H1 (cell line): ENCODE measurements at regions not wholly inside any gene's neighbourhood (a gene's known extent, or its start where the extent isn't known, plus 50 kb on each side); places are given as distances from the start of the nearest gene placed in this dataset.

Source experiments
- CTCF ChIA-PET: fragments of 300-600 bp; sonication (Branson Sonifier 250); formaldehyde crosslinking; loops from one replicate; lab custom pipeline; 2021; ENCODE audit not compliant: partially characterized antibody; lab: Charles Lee
- POLR2A ChIA-PET: fragments of 300-600 bp; sonication (Branson Sonifier 250); formaldehyde crosslinking; loops from one replicate; lab custom pipeline; 2021; ENCODE audit warnings: inconsistent platforms; ENCODE audit not compliant: partially characterized antibody; lab: Charles Lee
- DNase-seq, 2 experiments: peaks; one replicate each; pipeline versions ENCODE4 v3.0.0 to v3.0.0-alpha.2; 2010 to 2022; ENCODE audit warnings: low spot score in 2 of 2, low read depth in 1 of 2, mixed read lengths in 1 of 2
- FAIRE-seq: peaks from 2 replicates; lab custom pipeline; 2011; peaks lifted over from hg19 to GRCh38; lab: Jason Lieb, UNC
- H2AFZ ChIP-seq: 2 replicates; pipeline ENCODE4 v1.8.1; 2012; ENCODE audit warnings: low read length, inconsistent platforms
- H2AK5ac ChIP-seq: 2 replicates; pipeline ENCODE4 v1.6.1; 2013; ENCODE audit warnings: low read depth, low read length
- H2BK120ac ChIP-seq: replicated peaks from 2 replicates; pipeline ENCODE3; 2013; ENCODE audit warnings: low read depth, low read length, inconsistent platforms
- H2BK12ac ChIP-seq: 2 replicates; pipeline ENCODE4 v1.6.1; 2013; ENCODE audit warnings: low read depth, low read length
- H2BK15ac ChIP-seq: 2 replicates; pipeline ENCODE4 v1.6.1; 2013; ENCODE audit warnings: low read length
- H2BK20ac ChIP-seq: 2 replicates; pipeline ENCODE4 v1.6.1; 2013; ENCODE audit warnings: low read length
- H2BK5ac ChIP-seq: 2 replicates; pipeline ENCODE4 v1.6.1; 2013; ENCODE audit warnings: low read depth, low read length
- H3K14ac ChIP-seq: 2 replicates; pipeline ENCODE4 v1.6.1; 2013; ENCODE audit warnings: inconsistent platforms; ENCODE audit not compliant: insufficient read length
- H3K18ac ChIP-seq: 2 replicates; pipeline ENCODE4 v1.6.1; 2013; ENCODE audit warnings: low read length; ENCODE audit errors: extremely low read depth
- H3K23ac ChIP-seq: 2 replicates; pipeline ENCODE4 v1.6.1; 2013; ENCODE audit warnings: inconsistent platforms; ENCODE audit not compliant: insufficient read length
- H3K23me2 ChIP-seq: 2 replicates; pipeline ENCODE4 v1.6.1; 2013; ENCODE audit warnings: low read depth, low read length
- H3K27ac ChIP-seq: 2 replicates; pipeline ENCODE4 v1.6.1; 2011; ENCODE audit warnings: low read depth, low read length, inconsistent platforms
- H3K27me3 ChIP-seq, 4 experiments: replicated peaks in 1 of 4; 1 replicate in 1 of 4; 2 replicates in 3 of 4; pipeline versions ENCODE4 v1.6.1 to v1.8.1; 2011 to 2013; ENCODE audit warnings: low read length in 3 of 4, mild to moderate bottlenecking in 3 of 4, inconsistent platforms in 2 of 4, mixed read lengths in 2 of 4, moderate library complexity in 1 of 4; ENCODE audit not compliant: control insufficient read depth in 3 of 4, insufficient read depth in 3 of 4; ENCODE audit errors: extremely low read depth in 1 of 4
- H3K36me3 ChIP-seq, 4 experiments: 2 replicates each; pipeline versions ENCODE4 v1.6.1 to v1.8.1; 2011 to 2013; ENCODE audit warnings: mild to moderate bottlenecking in 4 of 4, low read length in 3 of 4, moderate library complexity in 2 of 4, control low read depth in 1 of 4, inconsistent platforms in 1 of 4; ENCODE audit not compliant: insufficient read depth in 4 of 4, control insufficient read depth in 2 of 4
- H3K4ac ChIP-seq: replicated peaks from 2 replicates; pipeline ENCODE3; 2013; ENCODE audit warnings: low read length, low read depth, mixed read lengths, inconsistent platforms; ENCODE audit not compliant: insufficient read length
- H3K4me1 ChIP-seq, 4 experiments: replicated peaks in 1 of 4; 1 replicate in 1 of 4; 2 replicates in 3 of 4; pipeline versions ENCODE4 v1.6.1 to v1.8.1; 2011 to 2013; ENCODE audit warnings: low read length in 3 of 4, inconsistent platforms in 2 of 4, mixed read lengths in 1 of 4; ENCODE audit not compliant: insufficient read depth in 4 of 4, control insufficient read depth in 3 of 4
- H3K4me2 ChIP-seq, 2 experiments: 2 replicates each; pipeline versions ENCODE4 v1.6.1 to v1.8.1; 2011 to 2013; ENCODE audit warnings: low read depth in 2 of 2, low read length in 2 of 2, control low read depth in 1 of 2, inconsistent platforms in 1 of 2, mild to moderate bottlenecking in 1 of 2; ENCODE audit not compliant: insufficient read depth in 1 of 2
- H3K4me3 ChIP-seq, 4 experiments: fragments of 200-600, 300-600 bp in 1 of 4; sonication (generic), shearing (Covaris generic), sonication (Bioruptor Twin) in 1 of 4; 2 replicates each; pipeline versions ENCODE4 v1.5.1 to v1.8.1; 2011 to 2016; ENCODE audit warnings: low read length in 4 of 4, low read depth in 3 of 4, control low read depth in 2 of 4, inconsistent platforms in 2 of 4, mild to moderate bottlenecking in 2 of 4, mixed read lengths in 1 of 4, moderate library complexity in 1 of 4; ENCODE audit not compliant: insufficient read depth in 2 of 4; ENCODE audit errors: extremely low read depth in 1 of 4
- H3K56ac ChIP-seq: replicated peaks from 2 replicates; pipeline ENCODE3; 2013; ENCODE audit warnings: low read depth, mild to moderate bottlenecking, mixed read lengths, low read length, inconsistent platforms; ENCODE audit not compliant: insufficient read length
- H3K79me1 ChIP-seq: 2 replicates; pipeline ENCODE4 v1.6.1; 2013; ENCODE audit warnings: low read depth, low read length, control low read depth
- H3K79me2 ChIP-seq, 2 experiments: 2 replicates each; pipeline versions ENCODE4 v1.6.1 to v1.8.1; 2012 to 2013; ENCODE audit warnings: low read length in 2 of 2, mild to moderate bottlenecking in 2 of 2, inconsistent platforms in 1 of 2; ENCODE audit not compliant: insufficient read depth in 2 of 2, control insufficient read depth in 1 of 2
- H3K9ac ChIP-seq, 4 experiments: replicated peaks in 1 of 4; 1 replicate in 1 of 4; 2 replicates in 3 of 4; pipeline versions ENCODE4 v1.6.1 to v1.8.1; 2011 to 2013; ENCODE audit warnings: low read depth in 3 of 4, low read length in 3 of 4, control low read depth in 2 of 4, mild to moderate bottlenecking in 2 of 4, moderate library complexity in 2 of 4, inconsistent platforms in 1 of 4; ENCODE audit errors: extremely low read depth in 1 of 4
- H3K9me3 ChIP-seq, 2 experiments: 2 replicates each; pipeline versions ENCODE4 v1.6.1 to v1.8.1; 2012 to 2013; ENCODE audit warnings: mild to moderate bottlenecking in 2 of 2, moderate library complexity in 2 of 2, control low read depth in 1 of 2, inconsistent platforms in 1 of 2, low read depth in 1 of 2, low read length in 1 of 2, mixed read lengths in 1 of 2; ENCODE audit not compliant: insufficient read depth in 2 of 2
- H4K20me1 ChIP-seq, 2 experiments: replicated peaks in 1 of 2; 2 replicates each; pipeline versions ENCODE3 to v1.8.1; 2011 to 2013; ENCODE audit warnings: inconsistent platforms in 2 of 2, low read length in 2 of 2, mild to moderate bottlenecking in 1 of 2; ENCODE audit not compliant: insufficient read depth in 2 of 2, control insufficient read depth in 1 of 2
- H4K5ac ChIP-seq: 2 replicates; pipeline ENCODE4 v1.6.1; 2013; ENCODE audit warnings: low read length, low read depth, mixed read lengths, inconsistent platforms; ENCODE audit not compliant: insufficient read length
- H4K8ac ChIP-seq: 2 replicates; pipeline ENCODE4 v1.8.0; 2013; ENCODE audit warnings: mild to moderate bottlenecking, moderate library complexity, low read length, inconsistent platforms; ENCODE audit not compliant: insufficient read depth; ENCODE audit errors: extremely low read depth
- H4K91ac ChIP-seq: replicated peaks from 2 replicates; pipeline ENCODE3; 2013; ENCODE audit warnings: low read length, mixed read lengths, inconsistent platforms; ENCODE audit not compliant: insufficient read length
- BCL11A ChIP-seq, 2 experiments: IDR thresholded peaks; one replicate each; pipeline ENCODE4 v1.6.1; 2011; ENCODE audit warnings: low read depth in 2 of 2, low read length in 2 of 2, mild to moderate bottlenecking in 2 of 2
- CEBPB ChIP-seq: IDR thresholded peaks from 2 replicates; pipeline ENCODE4 v1.6.1; 2012; ENCODE audit warnings: low read depth, low read length
- CHD2 ChIP-seq: IDR thresholded peaks from 2 replicates; pipeline ENCODE4 v1.6.1; 2012; ENCODE audit warnings: low read length, improper control_type of control experiment
- E2F6 ChIP-seq: IDR thresholded peaks from 2 replicates; pipeline ENCODE4 v1.6.1; 2012; ENCODE audit warnings: inconsistent platforms
- EZH2 ChIP-seq: fragments of 200-600 bp; sonication (generic); IDR thresholded peaks from 2 replicates; pipeline ENCODE4 v1.7.1; 2012; ENCODE audit warnings: low read depth, mild to moderate bottlenecking, moderate library complexity, low read length, inconsistent platforms; ENCODE audit not compliant: severe bottlenecking
- FOSL1 ChIP-seq: IDR thresholded peaks from 2 replicates; pipeline ENCODE4 v1.6.1; 2011; ENCODE audit warnings: mild to moderate bottlenecking, low read depth, low read length, moderate library complexity; ENCODE audit not compliant: insufficient read depth
- KDM1A ChIP-seq: fragments of 200-600, 300-600 bp; sonication (generic); IDR thresholded peaks from 2 replicates; pipeline ENCODE4 v1.7.1; 2016; ENCODE audit warnings: mild to moderate bottlenecking, low read length, borderline replicate concordance
- NANOG ChIP-seq: IDR thresholded peaks from 2 replicates; pipeline ENCODE4 v1.6.1; 2011; ENCODE audit warnings: low read length, low read depth, mild to moderate bottlenecking, inconsistent platforms; ENCODE audit not compliant: insufficient read depth, poor library complexity, severe bottlenecking
- SIN3A ChIP-seq, 2 experiments: IDR thresholded peaks in 1 of 2; conservative IDR thresholded peaks in 1 of 2; 2 replicates each; pipeline ENCODE4 v1.6.1; 2011 to 2012; ENCODE audit warnings: low read length in 2 of 2, improper control_type of control experiment in 1 of 2, low read depth in 1 of 2, mild to moderate bottlenecking in 1 of 2
- SIRT6 ChIP-seq: IDR thresholded peaks from one replicate; pipeline ENCODE4 v1.7.1; 2012; ENCODE audit warnings: low read length, inconsistent platforms
- SP4 ChIP-seq: IDR thresholded peaks from 2 replicates; pipeline ENCODE4 v1.6.1; 2012; ENCODE audit warnings: low read length, inconsistent platforms
- TAF1 ChIP-seq: IDR thresholded peaks from 2 replicates; pipeline ENCODE4 v1.6.1; 2011; ENCODE audit warnings: mild to moderate bottlenecking, low read depth, low read length
- WGBS, 2 experiments: shearing (Covaris generic) in 1 of 2; methylation state at CpG; one replicate each; pipeline versions ENCODE4 v1.1.6 to v1.1.7; 2013 to 2015; ENCODE audit warnings: low lambda C conversion rate in 2 of 2, mixed read lengths in 2 of 2, inconsistent platforms in 1 of 2, low coverage in 1 of 2, missing lambda C conversion rate in 1 of 2; ENCODE audit not compliant: insufficient replicate concordance in 2 of 2, insufficient coverage in 1 of 2, insufficient read length in 1 of 2; ENCODE audit errors: extremely low coverage in 1 of 2, missing lambda C conversion rate in 1 of 2; 5-methylcytosine and 5-hydroxymethylcytosine counted together

- H3K23me2 ChIP-seq: no peaks in the 10 kb centered on the region
- no peak overlapping the region for H2BK15ac ChIP-seq
- DNase-seq (no peak), FAIRE-seq (no peak)
- no peak overlapping the region for H2BK20ac ChIP-seq
- H2AK5ac ChIP-seq: no peak overlapping the region
- H3K14ac ChIP-seq: no peak overlapping the region
- H3K4ac ChIP-seq: no peak overlapping the region
- no peak overlapping the region for H3K27ac ChIP-seq
- no peak overlapping the region for H2BK12ac ChIP-seq
- no peaks in the 10 kb centered on the region for H3K36me3 ChIP-seq
- no peak overlapping the region for H4K5ac ChIP-seq
- H3K23ac ChIP-seq: no peak overlapping the region
- no peaks in the 10 kb centered on the region for H4K20me1 ChIP-seq
- POLR2A ChIA-PET: interaction anchor here (0.7 kb wide), 1 partner anchor 9 kb away, joined by 4 read pairs; no protein-coding TSS in a partner anchor
- WGBS, 2 experiments: 94% methylated on average over 2 of the region's 2 CpGs; no CpG with 5 or more reads in 1 of the 2 experiments
- peaks cover 0 to 4% (median 0%) of the 10 kb centered on the region in 4 experiments; a peak in 1 of 7 replicates for H3K4me1 ChIP-seq
- H3K4me3 ChIP-seq: no peak overlapping the region
- H2AFZ ChIP-seq: no peak overlapping the region
- no peak overlapping the region for H2BK5ac ChIP-seq
- no peaks in the 10 kb centered on the region for H3K79me1 ChIP-seq
- H3K4me2 ChIP-seq: no peak overlapping the region
- no peak overlapping the region for H2BK120ac ChIP-seq
- H3K56ac ChIP-seq: no peak overlapping the region
- H3K27me3 ChIP-seq: no peaks in the 10 kb centered on the region
- TF ChIP-seq EZH2: no peak
- TF ChIP-seq E2F6: no peak
- no peak for TF ChIP-seq CHD2
- no peak for TF ChIP-seq KDM1A
- no peak for TF ChIP-seq NANOG
- TF ChIP-seq SIRT6: no peak
- no peak for TF ChIP-seq BCL11A (IDR thresholded peaks at IDR 0.05; ENCODE audit: low read depth in 2 of 2, low read length in 2 of 2)
- no peak for TF ChIP-seq SP4
- no peak for TF ChIP-seq TAF1
- no peak for TF ChIP-seq CEBPB
- TF ChIP-seq SIN3A (conservative IDR thresholded peaks at IDR 0.05 in 1 of 2, IDR thresholded peaks at IDR 0.05 in 1 of 2; ENCODE audit: low read depth in 1 of 2, low read length in 2 of 2): no peak
- no peak for TF ChIP-seq FOSL1
- no peaks in the 10 kb centered on the region for H3K9me3 ChIP-seq
- no peak overlapping the region for H3K9ac ChIP-seq
- no peak overlapping the region for H3K18ac ChIP-seq
- H4K8ac ChIP-seq: no peak overlapping the region
- CTCF ChIA-PET: no interaction called here
- H4K91ac ChIP-seq: no peak overlapping the region
- H3K79me2 ChIP-seq: no peaks in the 10 kb centered on the region
Observed at GRCh38 chr2:228355897-228356296, 174.4 kb upstream of the SPHKAP start.
